ENCODE measurements at regions not wholly inside any gene's neighbourhood (a gene's known extent, or its start where the extent isn't known, plus 50 kb on each side); places are given as distances from the start of the nearest gene placed in this dataset.

GRCh38 chrX:147788641-147789350 lies 122.9 kb upstream of the FMR1 start:
- H3K27me3 Mint-ChIP-seq (ENCODE audit: unreplicated experiment): no peaks in the 10 kb centered on the region
- intact Hi-C loops (cut with micrococcal nuclease; ENCODE audit: unreplicated experiment): no loop called here
- CTCF ChIA-PET: no interaction called here
- H3K4me1 Mint-ChIP-seq (ENCODE audit: low read depth, unreplicated experiment): no peaks in the 10 kb centered on the region
- no peak for DNase-seq
- TF ChIP-seq, protein P1, sequence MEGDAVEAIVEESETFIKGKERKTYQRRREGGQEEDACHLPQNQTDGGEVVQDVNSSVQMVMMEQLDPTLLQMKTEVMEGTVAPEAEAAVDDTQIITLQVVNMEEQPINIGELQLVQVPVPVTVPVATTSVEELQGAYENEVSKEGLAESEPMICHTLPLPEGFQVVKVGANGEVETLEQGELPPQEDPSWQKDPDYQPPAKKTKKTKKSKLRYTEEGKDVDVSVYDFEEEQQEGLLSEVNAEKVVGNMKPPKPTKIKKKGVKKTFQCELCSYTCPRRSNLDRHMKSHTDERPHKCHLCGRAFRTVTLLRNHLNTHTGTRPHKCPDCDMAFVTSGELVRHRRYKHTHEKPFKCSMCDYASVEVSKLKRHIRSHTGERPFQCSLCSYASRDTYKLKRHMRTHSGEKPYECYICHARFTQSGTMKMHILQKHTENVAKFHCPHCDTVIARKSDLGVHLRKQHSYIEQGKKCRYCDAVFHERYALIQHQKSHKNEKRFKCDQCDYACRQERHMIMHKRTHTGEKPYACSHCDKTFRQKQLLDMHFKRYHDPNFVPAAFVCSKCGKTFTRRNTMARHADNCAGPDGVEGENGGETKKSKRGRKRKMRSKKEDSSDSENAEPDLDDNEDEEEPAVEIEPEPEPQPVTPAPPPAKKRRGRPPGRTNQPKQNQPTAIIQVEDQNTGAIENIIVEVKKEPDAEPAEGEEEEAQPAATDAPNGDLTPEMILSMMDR (IDR thresholded peaks at IDR 0.05; ENCODE audit: unreplicated experiment): no peak
- no peak overlapping the region for H3K4me3 Mint-ChIP-seq (ENCODE audit: low read depth, unreplicated experiment)
- no TSS peak for BruUV-seq (replicated peaks)
- H3K27ac Mint-ChIP-seq (ENCODE audit: unreplicated experiment): no peak overlapping the region
- peaks cover 10% of the 10 kb centered on the region for H3K9me3 Mint-ChIP-seq (ENCODE audit: low read depth, unreplicated experiment)
- H3K36me3 Mint-ChIP-seq (ENCODE audit: insufficient read depth, unreplicated experiment): no peaks in the 10 kb centered on the region

- Mint-ChIP-seq H3K9me3 (ENCODE audit: low read depth, unreplicated experiment) (no peaks in the 10 kb centered on the region), H3K4me3 (ENCODE audit: low read depth, unreplicated experiment) (no peak overlapping the region), H3K36me3 (ENCODE audit: insufficient read depth, unreplicated experiment) (no peaks in the 10 kb centered on the region), H3K27ac (ENCODE audit: unreplicated experiment) (no peak overlapping the region), H3K4me1 (ENCODE audit: low read depth, unreplicated experiment) (no peaks in the 10 kb centered on the region), H3K27me3 (ENCODE audit: unreplicated experiment) (no peaks in the 10 kb centered on the region)
- intact Hi-C loops (cut with micrococcal nuclease; ENCODE audit: unreplicated experiment): loop anchor here (10.0 kb wide), 2 partner anchors 326 to 1976 kb away; no protein-coding TSS in a partner anchor
- DNase-seq: no peak
- no TSS peak for BruUV-seq (replicated peaks)
- TF ChIP-seq, protein P1 (IDR thresholded peaks at IDR 0.05; ENCODE audit: unreplicated experiment): no peak
- CTCF ChIA-PET: no interaction called here
These were observed 111.1 kb upstream of the FMR1 start for GRCh38 chrX:147800663-147801062.

DNA sequence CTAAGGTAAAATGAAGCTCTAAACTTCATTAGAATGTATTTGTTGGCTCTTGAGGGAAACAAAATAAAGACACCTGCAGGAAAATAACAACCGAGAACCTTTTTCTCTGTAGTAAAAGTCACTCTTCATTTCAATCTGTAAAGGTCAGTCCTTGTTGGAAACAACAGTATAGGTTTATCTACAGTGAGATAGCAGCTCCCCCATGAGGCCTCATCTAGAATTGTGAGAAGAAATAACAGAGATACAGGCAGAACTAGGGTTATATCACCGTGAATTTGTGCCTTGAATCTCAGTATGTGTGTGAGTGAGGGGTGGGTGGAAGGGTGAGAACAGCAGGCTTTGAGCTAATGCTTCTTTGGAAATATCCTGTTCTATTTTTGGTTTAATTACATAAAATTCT lies 107.8 kb upstream of the FMR1 start:
- intact Hi-C loops (cut with micrococcal nuclease; ENCODE audit: unreplicated experiment): loop anchor here (10.0 kb wide), 2 partner anchors 329 to 1979 kb away; no protein-coding TSS in a partner anchor
- CTCF ChIA-PET: no interaction called here
- H3K27ac Mint-ChIP-seq (ENCODE audit: unreplicated experiment): no peak overlapping the region
- DNase-seq: peak; percentile 1
- H3K4me3 Mint-ChIP-seq (ENCODE audit: low read depth, unreplicated experiment): no peak overlapping the region
- H3K36me3 Mint-ChIP-seq (ENCODE audit: insufficient read depth, unreplicated experiment): no peaks in the 10 kb centered on the region
- no peaks in the 10 kb centered on the region for H3K4me1 Mint-ChIP-seq (ENCODE audit: low read depth, unreplicated experiment)
- no peaks in the 10 kb centered on the region for H3K27me3 Mint-ChIP-seq (ENCODE audit: unreplicated experiment)
- TF ChIP-seq, protein P1 (IDR thresholded peaks at IDR 0.05; ENCODE audit: unreplicated experiment): no peak
- BruUV-seq (replicated peaks): no TSS peak
- no peaks in the 10 kb centered on the region for H3K9me3 Mint-ChIP-seq (ENCODE audit: low read depth, unreplicated experiment)

DNA sequence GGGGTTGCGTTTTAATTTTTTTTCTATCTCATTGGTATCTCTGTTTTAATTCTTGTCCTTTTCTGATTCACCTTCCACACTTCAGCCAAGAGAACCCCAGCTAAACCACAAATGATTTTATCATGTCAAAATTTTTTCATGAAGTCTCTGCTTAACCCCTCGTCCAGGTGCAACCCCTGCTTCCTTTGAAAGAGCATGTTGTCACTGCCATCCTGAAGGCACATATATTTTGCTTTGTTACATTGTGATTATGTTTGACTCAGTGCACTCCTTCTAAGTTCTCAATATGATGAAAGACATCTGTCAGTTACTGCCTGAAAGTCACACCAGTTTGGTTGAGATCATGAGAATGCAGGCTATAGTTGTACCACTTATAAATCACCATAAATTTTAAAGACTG lies 99.9 kb upstream of the FMR1 start:
- intact Hi-C loops (cut with micrococcal nuclease; ENCODE audit: unreplicated experiment): no loop called here
- no peaks in the 10 kb centered on the region for H3K27me3 Mint-ChIP-seq (ENCODE audit: unreplicated experiment)
- peaks cover 12% of the 10 kb centered on the region for H3K9me3 Mint-ChIP-seq (ENCODE audit: low read depth, unreplicated experiment)
- no peaks in the 10 kb centered on the region for H3K4me1 Mint-ChIP-seq (ENCODE audit: low read depth, unreplicated experiment)
- BruUV-seq (replicated peaks): no TSS peak
- H3K4me3 Mint-ChIP-seq (ENCODE audit: low read depth, unreplicated experiment): no peak overlapping the region
- no peak overlapping the region for H3K27ac Mint-ChIP-seq (ENCODE audit: unreplicated experiment)
- no peaks in the 10 kb centered on the region for H3K36me3 Mint-ChIP-seq (ENCODE audit: insufficient read depth, unreplicated experiment)
- CTCF ChIA-PET: no interaction called here
- no peak for DNase-seq
- TF ChIP-seq, protein P1 (IDR thresholded peaks at IDR 0.05; ENCODE audit: unreplicated experiment): no peak
